ENCODE measurements at regions not wholly inside any gene's neighbourhood (a gene's known extent, or its start where the extent isn't known, plus 50 kb on each side); places are given as distances from the start of the nearest gene placed in this dataset.

- DNase-seq (ENCODE audit: low read depth, low spot score): no peak
- Histone ChIP-seq H2AFZ (ENCODE audit: low read depth, low read length) (no peak overlapping the region), H3K79me2 (ENCODE audit: control insufficient read depth, insufficient read depth, low read length) (no peaks in the 10 kb centered on the region), H3K27ac (ENCODE audit: insufficient read depth, low read depth, low read length) (peak overlapping the region; percentile 7), H3K9me3 (replicated peaks; ENCODE audit: control insufficient read depth, insufficient read depth, low read length) (no peaks in the 10 kb centered on the region), H3K4me3 (replicated peaks in 1 of 3; ENCODE audit: insufficient read depth in 1 of 3, low read depth in 1 of 3, low read length in 3 of 3) (no peak overlapping the region), H4K20me1 (replicated peaks; ENCODE audit: control insufficient read depth, extremely low read depth, insufficient read depth, low read length) (no peaks in the 10 kb centered on the region), H3K36me3 (ENCODE audit: control insufficient read depth in 2 of 2, extremely low read depth in 1 of 2, insufficient read depth in 2 of 2, low read length in 2 of 2) (no peaks in the 10 kb centered on the region), H3K4me2 (ENCODE audit: insufficient read depth, low read length) (no peak overlapping the region), H3K9me1 (replicated peaks; ENCODE audit: control insufficient read depth, extremely low read depth, insufficient read depth, low read length) (no peaks in the 10 kb centered on the region), H3K27me3 (ENCODE audit: control insufficient read depth in 2 of 2, insufficient read depth in 2 of 2, low read length in 2 of 2) (no peaks in the 10 kb centered on the region), H3K4me1 (ENCODE audit: control insufficient read depth, extremely low read depth, insufficient read depth, low read length) (peaks cover 3% of the 10 kb centered on the region), H3K9ac (replicated peaks; ENCODE audit: extremely low read depth, insufficient read depth, low read length) (peak overlapping the region; percentile 16)
- ChIA-PET POLR2A (no interaction called here), CTCF (no interaction called here)
- dilution Hi-C loops (cut with MboI; ENCODE audit: extremely low pct_ligation_motif_present, low sequenced_read_pairs) (no loop called here), intact Hi-C loops (cut with micrococcal nuclease) (no loop called here)
- no peak for TF ChIP-seq POLR2A (IDR thresholded peaks at IDR 0.05; ENCODE audit: low read depth, low read length)
- TF ChIP-seq MYC (IDR thresholded peaks at IDR 0.05; ENCODE audit: low read depth, low read length): no peak
- TF ChIP-seq CTCF (IDR thresholded peaks at IDR 0.05; ENCODE audit: extremely low read depth in 1 of 2, insufficient read depth in 1 of 2, low read depth in 1 of 2, low read length in 2 of 2): no peak
- no peak for TF ChIP-seq EZH2 (IDR thresholded peaks at IDR 0.05; ENCODE audit: borderline replicate concordance, low read depth, low read length, severe bottlenecking)
- no peak for TF ChIP-seq FOS (IDR thresholded peaks at IDR 0.05; ENCODE audit: borderline replicate concordance, insufficient read depth, low read length)
- no peak for TF ChIP-seq GATA2 (IDR thresholded peaks at IDR 0.05; ENCODE audit: insufficient read depth, insufficient read length, low read depth, low read length)
- TF ChIP-seq, protein P1, sequence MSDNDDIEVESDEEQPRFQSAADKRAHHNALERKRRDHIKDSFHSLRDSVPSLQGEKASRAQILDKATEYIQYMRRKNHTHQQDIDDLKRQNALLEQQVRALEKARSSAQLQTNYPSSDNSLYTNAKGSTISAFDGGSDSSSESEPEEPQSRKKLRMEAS (IDR thresholded peaks at IDR 0.05; ENCODE audit: insufficient read depth, insufficient read length): no peak
- no peak for TF ChIP-seq POLR2AphosphoS5 (IDR thresholded peaks at IDR 0.05; ENCODE audit: insufficient read depth, low read depth, low read length)
- TF ChIP-seq JUN (IDR thresholded peaks at IDR 0.05; ENCODE audit: borderline replicate concordance, insufficient read depth, insufficient read length, low read depth): no peak
- no TSS peak for BruUV-seq (replicated peaks)
- no peak for FAIRE-seq
These were observed 189.1 kb upstream of the CCNG1 start for GRCh38 chr5:163248333-163248732.

All from endothelial cell of umbilical vein (primary cell).